ENCODE measurements at regions not wholly inside any gene's neighbourhood (a gene's known extent, or its start where the extent isn't known, plus 50 kb on each side); places are given as distances from the start of the nearest gene placed in this dataset.
"Not testable (repeated sequence)": the region's sequence is repeated elsewhere in the genome, so short reads cannot be mapped to it uniquely, and the experiment has no call there.

GRCh38 chr7:55261386-55261770 is 103.8 kb upstream of the LANCL2 start:
- DNase-seq, result no peak

DNA sequence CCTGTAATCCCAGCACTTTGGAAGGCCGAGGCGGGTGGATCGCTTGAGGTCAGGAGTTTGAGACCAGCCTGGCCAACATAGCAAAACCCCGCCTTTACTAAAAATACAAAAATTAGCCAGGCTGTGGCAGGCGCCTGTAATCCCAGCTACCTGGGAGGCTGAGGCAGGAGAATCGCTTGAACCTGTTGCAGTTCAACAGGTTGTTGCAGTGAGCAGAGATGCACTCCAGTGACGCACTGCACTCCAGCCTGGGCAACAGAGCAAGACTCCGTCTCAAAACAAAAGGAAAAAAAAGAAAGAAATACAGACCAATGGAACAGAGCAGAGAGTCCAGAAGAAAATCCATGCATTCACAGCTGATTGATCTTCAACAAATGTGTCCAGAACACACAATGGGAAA is 99.8 kb upstream of the LANCL2 start:
- DNase-seq, result not testable (repeated sequence)

GRCh38 chr7:55265836-55266642 is 99.1 kb upstream of the LANCL2 start:
- DNase-seq, result no peak

DNA sequence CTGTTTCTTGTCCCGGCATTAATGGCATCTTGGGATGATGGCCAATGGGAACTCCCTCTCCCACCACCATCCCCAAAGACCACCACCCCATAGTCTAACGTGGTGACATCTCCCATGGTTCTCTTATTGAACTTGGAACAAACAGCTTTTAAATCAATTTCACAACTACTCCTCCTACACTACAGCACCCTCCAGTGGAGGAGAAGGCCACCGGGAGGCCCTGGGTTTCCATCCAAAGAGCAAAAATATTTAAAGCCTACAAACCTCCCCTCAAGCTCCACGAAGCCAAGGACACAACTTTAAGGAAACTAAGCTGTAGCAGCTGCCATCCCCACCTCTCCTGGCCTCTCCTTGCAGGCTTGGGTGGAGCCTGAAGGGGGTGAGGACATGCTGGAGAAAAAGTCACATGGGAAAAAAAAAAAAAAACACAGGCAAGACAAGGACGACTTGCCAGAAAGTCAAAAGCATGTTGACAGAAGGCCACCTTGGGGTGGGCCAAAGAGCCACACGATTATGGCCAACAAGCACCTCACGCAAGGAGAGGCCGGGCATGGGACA is 94.0 kb upstream of the LANCL2 start:
- no peak for DNase-seq

- DNase-seq, result no peak
Measured at GRCh38 chr7:55271661-55272060, 93.5 kb upstream of the LANCL2 start.

GRCh38 chr7:55272328-55272727 is 92.8 kb upstream of the LANCL2 start:
- no peak for DNase-seq

- DNase-seq, result no peak
Measured at GRCh38 chr7:55273186-55273980, 91.8 kb upstream of the LANCL2 start.

DNA sequence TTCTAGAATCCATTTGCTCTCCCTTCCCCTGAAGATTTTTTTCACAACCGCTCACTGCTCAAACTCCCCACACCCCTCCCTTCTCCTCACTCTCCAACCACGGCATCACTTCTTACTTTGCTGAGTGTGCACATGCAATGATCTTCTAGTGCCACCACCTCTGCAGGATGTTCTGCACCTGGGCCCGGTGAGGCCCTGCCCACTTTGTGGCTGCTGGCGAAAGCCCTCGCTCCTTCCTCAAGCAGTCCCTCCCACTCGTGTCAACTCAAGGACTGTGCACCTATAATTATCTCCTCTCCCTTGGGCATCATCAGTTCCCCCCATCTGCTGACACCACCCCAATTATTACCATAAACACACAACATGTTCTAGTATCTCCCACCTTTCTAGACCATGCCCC is 91.0 kb upstream of the LANCL2 start:
- no peak for DNase-seq

DNA sequence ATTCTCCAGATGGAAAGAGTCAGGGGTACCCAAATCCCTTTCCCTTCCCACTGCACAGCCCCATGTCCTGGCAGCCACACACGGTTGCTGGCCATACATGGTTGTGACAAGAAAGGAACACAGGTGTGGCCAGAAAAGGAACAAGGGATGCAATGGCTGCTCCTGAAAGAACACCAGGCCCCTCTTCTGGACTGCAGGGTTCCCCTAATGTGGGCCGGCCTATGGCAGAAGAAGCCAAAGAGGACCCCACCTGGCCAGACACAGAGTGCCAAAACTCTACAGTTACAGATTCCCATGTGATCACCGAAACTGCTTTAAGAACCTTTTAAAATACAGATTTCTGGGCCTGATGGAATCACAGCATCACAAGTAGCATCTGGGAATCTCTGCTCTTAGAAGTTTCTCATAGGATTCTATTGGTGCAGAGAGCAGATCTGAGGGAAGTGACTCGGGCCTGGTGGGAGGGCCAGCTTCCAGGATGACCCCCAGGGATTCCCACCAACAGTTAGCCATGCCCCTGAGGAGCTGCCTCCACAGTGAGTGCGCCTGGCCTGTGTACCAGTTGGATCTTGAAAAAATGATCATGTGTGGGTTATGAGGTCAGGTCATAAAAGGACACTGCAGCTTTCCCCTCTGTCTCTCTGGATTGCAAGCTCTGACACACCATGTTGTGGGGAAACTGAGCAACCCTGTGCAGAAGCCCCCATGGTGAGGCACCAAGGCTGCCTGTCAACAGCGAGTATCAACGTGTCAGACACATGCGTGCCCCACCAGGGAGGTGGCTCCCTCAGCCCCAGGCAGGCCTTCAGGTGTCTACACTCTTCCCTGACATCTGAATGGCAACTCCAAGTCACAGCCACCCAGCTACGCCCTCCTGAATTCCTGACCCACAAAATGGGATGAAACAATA is 89.6 kb upstream of the LANCL2 start:
- no peak for DNase-seq

DNA sequence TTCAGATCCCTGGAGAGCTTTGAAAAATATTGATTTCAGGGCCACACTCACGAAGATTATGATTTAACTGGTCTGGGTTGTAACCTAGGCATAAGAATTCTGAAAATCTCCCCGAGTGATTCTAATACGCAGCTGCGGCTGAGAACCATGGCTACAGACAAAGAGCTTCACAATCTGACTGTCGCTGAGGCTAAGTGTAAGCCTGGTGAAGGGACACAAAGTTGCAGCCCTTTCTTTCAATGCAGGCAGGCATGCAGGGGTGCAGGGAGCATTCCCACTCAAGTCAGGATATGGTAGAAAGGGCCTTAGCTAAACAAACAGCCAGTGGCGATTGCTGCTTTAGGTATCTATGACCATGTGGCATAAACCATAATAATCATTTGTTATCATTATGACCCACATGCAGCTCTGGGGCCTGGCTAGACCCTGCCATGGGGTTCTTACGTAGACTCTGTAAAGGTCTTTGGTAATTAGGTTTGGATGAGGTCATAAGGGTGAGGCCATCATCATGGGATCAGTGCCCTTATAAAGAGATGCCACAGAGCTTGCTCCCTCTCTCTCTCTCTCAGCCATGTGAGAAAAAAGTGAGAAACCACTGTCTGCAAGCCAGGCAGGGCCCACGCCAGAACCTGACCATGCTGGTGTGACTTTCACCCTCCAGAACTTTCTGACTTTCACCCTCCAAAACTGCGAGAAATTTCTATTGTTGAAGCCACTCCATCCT is 88.4 kb upstream of the LANCL2 start:
- no peak for DNase-seq

DNA sequence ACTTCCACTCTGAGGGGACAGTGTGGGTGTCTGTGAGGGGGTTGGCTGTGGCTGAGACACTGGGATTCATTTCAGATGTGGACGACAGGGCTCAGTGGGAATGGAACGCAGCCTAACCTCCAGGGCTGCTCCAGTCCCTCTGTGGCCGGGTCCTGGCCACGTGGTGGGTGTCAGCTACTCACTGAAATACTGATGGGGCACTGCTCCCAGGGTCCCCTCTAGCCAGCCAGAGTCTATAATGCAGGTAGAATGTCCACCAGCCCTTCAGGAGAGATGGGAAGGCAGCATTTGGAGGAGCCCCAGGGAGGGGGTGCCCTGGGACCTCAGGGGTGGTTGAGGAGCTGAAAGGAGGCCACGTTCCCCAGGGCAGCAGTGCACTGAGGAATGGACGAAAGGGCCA is 87.2 kb upstream of the LANCL2 start:
- DNase-seq, result no peak

GRCh38 chr7:55278321-55278720 is 86.8 kb upstream of the LANCL2 start:
- DNase-seq, result no peak

- DNase-seq, result no peak
Measured at GRCh38 chr7:55279080-55279845, 85.9 kb upstream of the LANCL2 start.

- peak in 11 of 14 donors; percentile 6 to 60 (median 24) for DNase-seq
Measured at GRCh38 chr7:55280031-55280454, 85.1 kb upstream of the LANCL2 start.

DNA sequence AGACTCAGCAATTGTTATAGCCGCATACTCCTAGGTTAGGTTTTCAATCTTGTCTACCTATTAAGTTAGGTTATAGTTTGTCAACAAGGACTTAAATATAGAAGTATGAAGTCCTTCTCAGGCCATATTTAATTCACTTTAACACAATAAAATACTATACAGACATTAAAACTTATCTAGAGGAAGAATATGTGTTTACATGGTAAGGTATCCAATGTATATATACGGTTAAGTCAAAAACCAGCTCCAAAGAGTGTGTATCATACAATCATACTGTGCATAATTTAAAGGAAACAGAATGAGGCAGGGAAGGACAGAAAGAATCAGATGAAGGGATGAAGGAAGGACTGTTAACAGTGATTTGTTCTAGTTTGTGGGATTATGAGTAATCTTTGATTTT is 79.5 kb upstream of the LANCL2 start:
- DNase-seq, result no peak

GRCh38 chr7:55286666-55287065 is 78.5 kb upstream of the LANCL2 start:
- DNase-seq, result no peak

DNA sequence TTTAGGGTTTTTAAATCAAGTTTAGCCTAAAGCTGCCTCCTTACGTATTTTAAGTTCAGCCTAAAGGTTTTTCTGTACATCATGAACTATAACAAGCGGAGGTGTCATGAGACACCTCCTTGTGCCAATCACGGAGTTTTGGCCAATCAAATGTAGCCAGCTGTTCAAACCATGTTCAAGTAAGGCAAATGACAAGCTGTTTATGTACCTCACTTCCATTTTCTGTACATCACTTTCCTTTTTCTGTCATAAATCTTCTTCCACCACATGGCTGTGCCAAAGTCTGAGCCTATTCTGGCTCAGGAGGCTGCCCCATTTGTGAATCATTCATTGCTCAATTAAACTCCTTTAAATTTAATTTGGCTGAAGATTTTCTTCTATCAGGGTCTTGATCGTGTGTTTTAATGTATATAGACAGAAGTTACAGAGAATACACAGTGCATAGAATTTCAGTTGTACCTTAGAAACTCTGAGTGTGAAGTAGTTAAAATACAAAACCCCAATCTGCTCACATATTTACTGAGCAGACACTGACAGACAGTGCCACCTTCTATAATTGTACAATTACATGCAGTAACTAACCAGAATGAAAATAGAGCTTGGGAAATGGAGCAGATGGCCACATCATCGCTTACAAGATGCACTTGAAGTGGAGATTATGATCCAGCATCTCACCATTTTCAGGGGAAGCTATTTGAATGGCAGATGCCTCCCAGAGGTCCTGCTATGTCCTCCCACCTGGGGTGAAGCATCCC is 76.9 kb upstream of the LANCL2 start:
- DNase-seq, result peak in 1 of 14 donors; percentile 66

GRCh38 chr7:55296070-55296469 is 69.1 kb upstream of the LANCL2 start:
- DNase-seq, result no peak

DNA sequence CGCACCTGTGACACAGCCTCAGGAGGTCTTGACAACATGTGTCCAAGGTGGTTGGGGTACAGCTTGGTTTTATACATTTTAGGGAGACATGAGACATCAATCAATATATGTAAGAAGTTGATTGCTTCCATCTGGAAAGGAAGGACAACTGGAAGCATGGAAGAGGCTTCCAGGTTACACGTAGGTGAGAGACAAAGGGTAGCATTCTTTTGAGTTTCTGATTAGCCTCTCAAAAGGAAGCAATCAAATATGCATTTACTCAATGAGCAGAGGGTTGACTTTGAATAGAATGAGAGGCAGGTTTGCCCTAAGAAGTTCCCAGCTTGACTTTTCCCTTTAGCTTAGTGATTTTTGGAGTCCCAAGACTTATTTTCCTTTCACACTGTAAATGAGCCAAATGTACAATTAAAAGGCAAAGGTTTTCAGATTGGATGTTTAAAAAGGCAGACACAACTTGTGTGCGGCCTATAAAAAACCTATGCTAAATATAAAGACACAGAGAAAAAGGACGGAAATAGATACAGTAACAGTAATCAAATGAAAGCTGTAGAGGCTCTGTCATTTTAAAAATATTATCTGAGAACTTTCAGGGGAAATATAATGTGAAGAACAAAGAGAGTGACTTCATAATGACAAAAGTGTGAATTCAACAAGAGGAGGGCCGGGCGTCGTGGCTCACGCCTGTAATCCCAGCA is 65.7 kb upstream of the LANCL2 start:
- no peak for DNase-seq

DNA sequence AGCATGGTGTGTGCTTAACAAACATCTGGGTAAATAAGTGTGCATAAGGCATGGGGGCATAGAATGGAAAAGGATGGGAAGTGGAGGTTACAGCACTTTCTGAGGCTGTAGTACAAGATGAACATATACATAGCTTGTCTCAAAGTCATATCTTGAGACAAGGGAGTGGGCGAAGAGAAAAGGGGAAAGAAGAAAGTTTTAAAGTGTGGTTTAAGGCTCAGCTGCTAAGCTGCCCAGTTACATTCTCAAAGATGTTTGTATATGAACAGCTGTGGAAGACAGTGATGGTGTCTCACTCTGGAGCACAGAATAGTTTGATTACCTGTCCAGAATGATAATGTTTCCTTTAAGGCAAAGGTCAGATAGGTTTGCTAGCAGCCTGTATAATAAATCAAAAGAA is 61.9 kb upstream of the LANCL2 start:
- no peak for DNase-seq

All from C1 segment of cervical spinal cord (tissue), 14 donors.